Tibial artery (tissue), 4 donors: ENCODE measurements at regions not wholly inside any gene's neighbourhood (a gene's known extent, or its start where the extent isn't known, plus 50 kb on each side); places are given as distances from the start of the nearest gene placed in this dataset.

Experiments used
- DNase-seq, 2 donors: peaks; one replicate each; pipeline ENCODE4 v3.0.0-alpha.2; 2019
- H3K27ac ChIP-seq, 2 donors: fragments of 200-600 bp; sonication (generic) in 1 of 2; 1 replicate in 1 of 2; 2 replicates in 1 of 2; pipeline ENCODE4 v1.5.1; 2018 to 2019; ENCODE audit warnings: mild to moderate bottlenecking in 1 of 2
- H3K27me3 ChIP-seq, 2 donors: fragments of 200-600 bp; sonication (generic) in 1 of 2; one replicate each; pipeline versions ENCODE4 v1.5.1 to v1.6.0; 2016 to 2019
- H3K36me3 ChIP-seq, 3 donors: fragments of 200-600 bp; sonication (generic) in 2 of 3; one replicate each; pipeline ENCODE4 v1.5.1; 2016 to 2019; ENCODE audit warnings: mild to moderate bottlenecking in 2 of 3
- H3K4me1 ChIP-seq, 4 donors: fragments of 200-600 bp; sonication (generic) in 2 of 4; 1 replicate in 3 of 4; 2 replicates in 1 of 4; pipeline ENCODE4 v1.5.1; 2016 to 2019
- H3K4me3 ChIP-seq, 2 donors: fragments of 200-600 bp; sonication (generic) in 1 of 2; 1 replicate in 1 of 2; 2 replicates in 1 of 2; pipeline ENCODE4 v1.5.1; 2018 to 2019; ENCODE audit warnings: mild to moderate bottlenecking in 2 of 2
- H3K9me3 ChIP-seq, 3 donors: fragments of 200-600 bp; sonication (generic) in 1 of 3; one replicate each; pipeline ENCODE4 v1.5.1; 2016 to 2019
- CTCF ChIP-seq, 2 experiments: fragments of 200-600 bp in 1 of 2; fragments of 450-650 bp in 1 of 2; IDR thresholded peaks; one replicate each; pipeline ENCODE4 v1.5.1; 2017 to 2019; ENCODE audit warnings: antibody characterized with exemption in 2 of 2, mild to moderate bottlenecking in 1 of 2, moderate library complexity in 1 of 2
- intact Hi-C: fragments of 100-400 bp; cut with DNase I; formaldehyde crosslinking; loops from one replicate; pipeline ENCODE4 v1.15.0; 2023; ENCODE audit warnings: low total_unique reads

GRCh38 chr5:120037451-120037850 lies 408.1 kb downstream of the FAM170A start:
- H3K4me1 ChIP-seq = no peaks in the 10 kb centered on the region
- no peaks in the 10 kb centered on the region for H3K9me3 ChIP-seq
- H3K27ac ChIP-seq = no peak overlapping the region
- no peak overlapping the region for H3K4me3 ChIP-seq
- DNase-seq = no peak
- no peaks in the 10 kb centered on the region for H3K36me3 ChIP-seq
- no peak for TF ChIP-seq CTCF (IDR thresholded peaks at IDR 0.05)
- intact Hi-C loops = no loop called here
- H3K27me3 ChIP-seq = no peaks in the 10 kb centered on the region

GRCh38 chr5:120039111-120039510 lies 409.8 kb downstream of the FAM170A start:
- Histone ChIP-seq H3K4me1 (no peaks in the 10 kb centered on the region), H3K36me3 (no peaks in the 10 kb centered on the region), H3K9me3 (no peaks in the 10 kb centered on the region), H3K27me3 (no peaks in the 10 kb centered on the region), H3K27ac (no peak overlapping the region), H3K4me3 (no peak overlapping the region)
- intact Hi-C loops = no loop called here
- no peak for DNase-seq
- TF ChIP-seq CTCF (IDR thresholded peaks at IDR 0.05) = no peak

GRCh38 chr5:120043431-120043830 lies 414.1 kb downstream of the FAM170A start:
- no peaks in the 10 kb centered on the region for H3K27me3 ChIP-seq
- no peak overlapping the region for H3K4me3 ChIP-seq
- no peaks in the 10 kb centered on the region for H3K9me3 ChIP-seq
- DNase-seq = no peak
- TF ChIP-seq CTCF (IDR thresholded peaks at IDR 0.05) = no peak
- intact Hi-C loops = no loop called here
- H3K4me1 ChIP-seq = no peaks in the 10 kb centered on the region
- H3K36me3 ChIP-seq = no peaks in the 10 kb centered on the region
- no peak overlapping the region for H3K27ac ChIP-seq

GRCh38 chr5:120052916-120053828 lies 410.9 kb upstream of the PRR16 start:
- Histone ChIP-seq H3K9me3 (no peaks in the 10 kb centered on the region), H3K4me3 (peak overlapping the region in 1 of 2 donors; percentile 1), H3K27me3 (no peaks in the 10 kb centered on the region), H3K36me3 (no peaks in the 10 kb centered on the region), H3K4me1 (peaks cover 0 to 57% (median 3%) of the 10 kb centered on the region in 4 donors), H3K27ac (peak overlapping the region; percentile 73 to 76)
- no peak for TF ChIP-seq CTCF (IDR thresholded peaks at IDR 0.05)
- intact Hi-C loops = loop anchor here (5.0 kb wide), 1 partner anchor 89 kb away; no protein-coding TSS in a partner anchor
- DNase-seq = no peak

- Histone ChIP-seq H3K4me3 (peak overlapping the region in 1 of 2 donors; percentile 1), H3K9me3 (no peaks in the 10 kb centered on the region), H3K36me3 (no peaks in the 10 kb centered on the region), H3K27ac (peak overlapping the region; percentile 73 to 76), H3K27me3 (no peaks in the 10 kb centered on the region), H3K4me1 (peaks cover 0 to 57% (median 3%) of the 10 kb centered on the region in 4 donors)
- intact Hi-C loops = loop anchor here (5.0 kb wide), 1 partner anchor 88 kb away; no protein-coding TSS in a partner anchor
- no peak for DNase-seq
- TF ChIP-seq CTCF (IDR thresholded peaks at IDR 0.05) = no peak
Measured at GRCh38 chr5:120053841-120054240, 410.3 kb upstream of the PRR16 start.
